ENCODE measurements at regions not wholly inside any gene's neighbourhood (a gene's known extent, or its start where the extent isn't known, plus 50 kb on each side); places are given as distances from the start of the nearest gene placed in this dataset.

DNA sequence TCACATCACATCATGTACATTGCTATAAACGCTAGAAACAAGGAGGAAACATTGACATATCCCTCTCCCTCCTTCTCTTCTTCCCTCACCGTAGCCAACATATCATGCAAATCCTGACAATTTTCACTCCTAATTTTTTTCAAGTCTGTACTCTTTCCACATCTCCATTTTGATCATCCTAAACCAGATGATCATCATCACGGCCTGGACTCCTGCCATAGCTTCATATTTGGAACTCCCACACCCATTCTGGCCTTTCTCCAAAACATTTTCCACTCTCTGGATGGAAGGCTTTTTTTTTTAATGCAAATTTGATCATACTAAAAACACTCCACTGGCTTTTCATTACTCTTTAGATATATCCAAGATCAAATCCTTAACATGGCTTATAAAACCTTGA, 248.0 kb upstream of the CNTN3 start:
- CTCF ChIA-PET (ENCODE audit: partially characterized antibody): no interaction called here
- Histone ChIP-seq H3K36me3 (ENCODE audit: control insufficient read depth in 2 of 4, insufficient read depth in 4 of 4, low read length in 3 of 4) (no peaks in the 10 kb centered on the region), H2BK120ac (replicated peaks; ENCODE audit: low read depth, low read length) (no peak overlapping the region), H3K79me1 (ENCODE audit: low read depth, low read length) (no peaks in the 10 kb centered on the region), H2AFZ (ENCODE audit: low read length) (no peak overlapping the region), H2AK5ac (ENCODE audit: low read depth, low read length) (no peak overlapping the region), H2BK20ac (ENCODE audit: low read length) (no peak overlapping the region), H2BK5ac (ENCODE audit: low read depth, low read length) (no peak overlapping the region), H3K23ac (ENCODE audit: insufficient read length) (no peak overlapping the region), H3K18ac (ENCODE audit: extremely low read depth, low read length) (no peak overlapping the region), H3K14ac (ENCODE audit: insufficient read length) (no peak overlapping the region), H3K27me3 (replicated peaks in 1 of 4; ENCODE audit: control insufficient read depth in 3 of 4, extremely low read depth in 1 of 4, insufficient read depth in 3 of 4, low read length in 3 of 4) (peaks cover 0 to 1% (median 0%) of the 10 kb centered on the region in 4 experiments; a peak in 1 of 7 replicates), H4K5ac (ENCODE audit: insufficient read length, low read depth, low read length) (no peak overlapping the region), H2BK12ac (ENCODE audit: low read depth, low read length) (no peak overlapping the region), H3K4me3 (ENCODE audit: extremely low read depth in 1 of 4, insufficient read depth in 2 of 4, low read depth in 3 of 4, low read length in 4 of 4) (no peak overlapping the region), H3K56ac (replicated peaks; ENCODE audit: insufficient read length, low read depth, low read length) (no peak overlapping the region), H3K9ac (replicated peaks in 1 of 4; ENCODE audit: extremely low read depth in 1 of 4, low read depth in 3 of 4, low read length in 3 of 4) (no peak overlapping the region), H3K9me3 (ENCODE audit: insufficient read depth in 2 of 2, low read depth in 1 of 2, low read length in 1 of 2) (no peaks in the 10 kb centered on the region), H3K4ac (replicated peaks; ENCODE audit: insufficient read length, low read depth, low read length) (no peak overlapping the region), H3K23me2 (ENCODE audit: low read depth, low read length) (no peaks in the 10 kb centered on the region), H4K91ac (replicated peaks; ENCODE audit: insufficient read length, low read length) (no peak overlapping the region), H3K4me2 (ENCODE audit: insufficient read depth in 1 of 2, low read depth in 2 of 2, low read length in 2 of 2) (no peak overlapping the region), H3K27ac (ENCODE audit: low read depth, low read length) (no peak overlapping the region), H3K4me1 (replicated peaks in 1 of 4; ENCODE audit: control insufficient read depth in 3 of 4, insufficient read depth in 4 of 4, low read length in 3 of 4) (no peaks in the 10 kb centered on the region), H2BK15ac (ENCODE audit: low read length) (no peak overlapping the region), H4K20me1 (replicated peaks in 1 of 2; ENCODE audit: control insufficient read depth in 1 of 2, insufficient read depth in 2 of 2, low read length in 2 of 2) (no peaks in the 10 kb centered on the region), H4K8ac (ENCODE audit: extremely low read depth, insufficient read depth, low read length) (no peak overlapping the region), H3K79me2 (ENCODE audit: control insufficient read depth in 1 of 2, insufficient read depth in 2 of 2, low read length in 2 of 2) (no peaks in the 10 kb centered on the region)
- FAIRE-seq (no peak), DNase-seq (ENCODE audit: low read depth in 1 of 2, low spot score in 2 of 2) (no peak)
- WGBS, 2 experiments (ENCODE audit: extremely low coverage in 1 of 2, insufficient coverage in 1 of 2, insufficient read length in 1 of 2, insufficient replicate concordance in 2 of 2, low coverage in 1 of 2, low lambda C conversion rate in 2 of 2, missing lambda C conversion rate in 1 of 2): 91% methylated on average over 3 of the region's 3 CpGs; no CpG with 5 or more reads in 1 of the 2 experiments
- POLR2A ChIA-PET (ENCODE audit: partially characterized antibody): no interaction called here
- TF ChIP-seq, protein P1, sequence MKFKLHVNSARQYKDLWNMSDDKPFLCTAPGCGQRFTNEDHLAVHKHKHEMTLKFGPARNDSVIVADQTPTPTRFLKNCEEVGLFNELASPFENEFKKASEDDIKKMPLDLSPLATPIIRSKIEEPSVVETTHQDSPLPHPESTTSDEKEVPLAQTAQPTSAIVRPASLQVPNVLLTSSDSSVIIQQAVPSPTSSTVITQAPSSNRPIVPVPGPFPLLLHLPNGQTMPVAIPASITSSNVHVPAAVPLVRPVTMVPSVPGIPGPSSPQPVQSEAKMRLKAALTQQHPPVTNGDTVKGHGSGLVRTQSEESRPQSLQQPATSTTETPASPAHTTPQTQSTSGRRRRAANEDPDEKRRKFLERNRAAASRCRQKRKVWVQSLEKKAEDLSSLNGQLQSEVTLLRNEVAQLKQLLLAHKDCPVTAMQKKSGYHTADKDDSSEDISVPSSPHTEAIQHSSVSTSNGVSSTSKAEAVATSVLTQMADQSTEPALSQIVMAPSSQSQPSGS (IDR thresholded peaks at IDR 0.05; ENCODE audit: low read length): no peak
- no peak for TF ChIP-seq CHD1 (IDR thresholded peaks at IDR 0.05; ENCODE audit: low read depth, low read length)
- no peak for TF ChIP-seq RXRA (IDR thresholded peaks at IDR 0.05; ENCODE audit: insufficient read depth, low read depth, low read length)
- no peak for TF ChIP-seq SRF (IDR thresholded peaks at IDR 0.05; ENCODE audit: low read depth, low read length)
- TF ChIP-seq RBBP5 (IDR thresholded peaks at IDR 0.05; ENCODE audit: borderline replicate concordance, low read depth, low read length): no peak
- no peak for TF ChIP-seq MAFK (IDR thresholded peaks at IDR 0.05; ENCODE audit: low read depth, low read length)
- TF ChIP-seq SP1 (IDR thresholded peaks at IDR 0.05; ENCODE audit: low read depth, low read length): no peak
- TF ChIP-seq HDAC2 (IDR thresholded peaks at IDR 0.05; ENCODE audit: borderline replicate concordance in 1 of 2, low read depth in 2 of 2, low read length in 2 of 2): no peak
- TF ChIP-seq KDM4A (IDR thresholded peaks at IDR 0.05; ENCODE audit: low read depth, low read length, severe bottlenecking): no peak
- no peak for TF ChIP-seq KDM1A (IDR thresholded peaks at IDR 0.05; ENCODE audit: borderline replicate concordance, low read length)
